ENCODE measurements at regions not wholly inside any gene's neighbourhood (a gene's known extent, or its start where the extent isn't known, plus 50 kb on each side); places are given as distances from the start of the nearest gene placed in this dataset.

DNA sequence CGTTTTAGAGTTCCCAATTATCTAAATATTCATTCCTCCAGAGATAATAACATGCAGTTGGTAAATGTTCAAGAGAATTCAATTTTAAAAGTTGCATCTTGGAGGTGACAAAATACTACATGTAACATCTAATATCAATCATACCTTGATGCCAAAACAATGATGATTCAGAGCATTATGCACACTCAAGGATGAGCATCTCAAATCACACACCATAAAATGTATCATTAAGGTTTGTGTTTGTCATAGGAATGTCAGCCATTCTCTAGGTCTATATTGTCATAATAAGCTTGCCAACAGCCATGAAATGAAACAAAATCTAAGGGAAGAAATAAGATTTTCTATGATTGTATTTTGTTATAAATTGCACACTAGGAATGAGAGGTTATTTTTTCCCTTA, 1667.0 kb downstream of the DPP10 start:
- Histone ChIP-seq H3K79me2 (ENCODE audit: insufficient read depth, low read length) (no peaks in the 10 kb centered on the region), H3K27me3 (ENCODE audit: insufficient read depth, low read length, poor library complexity, severe bottlenecking) (no peaks in the 10 kb centered on the region), H3F3A (ENCODE audit: low read depth) (no peaks in the 10 kb centered on the region), H3K4me3 (ENCODE audit: low read length, poor library complexity, severe bottlenecking) (no peak overlapping the region), H3K9ac (ENCODE audit: low read depth, low read length, poor library complexity, severe bottlenecking) (no peak overlapping the region), H3K9me3 (ENCODE audit: insufficient read depth, low read depth, low read length) (no peaks in the 10 kb centered on the region), H2AFZ (ENCODE audit: low read length) (no peak overlapping the region), H3K4me2 (ENCODE audit: low read depth, low read length, poor library complexity, severe bottlenecking) (no peak overlapping the region), H4K20me1 (ENCODE audit: insufficient read depth, low read length, poor library complexity, severe bottlenecking) (no peaks in the 10 kb centered on the region), H3K9me2 (replicated peaks; ENCODE audit: low read depth, low read length) (no peaks in the 10 kb centered on the region), H3K36me3 (ENCODE audit: insufficient read depth, low read length) (no peaks in the 10 kb centered on the region), H3K4me1 (ENCODE audit: insufficient read depth, low read length, poor library complexity, severe bottlenecking) (no peaks in the 10 kb centered on the region)
- TF ChIP-seq, protein P1, sequence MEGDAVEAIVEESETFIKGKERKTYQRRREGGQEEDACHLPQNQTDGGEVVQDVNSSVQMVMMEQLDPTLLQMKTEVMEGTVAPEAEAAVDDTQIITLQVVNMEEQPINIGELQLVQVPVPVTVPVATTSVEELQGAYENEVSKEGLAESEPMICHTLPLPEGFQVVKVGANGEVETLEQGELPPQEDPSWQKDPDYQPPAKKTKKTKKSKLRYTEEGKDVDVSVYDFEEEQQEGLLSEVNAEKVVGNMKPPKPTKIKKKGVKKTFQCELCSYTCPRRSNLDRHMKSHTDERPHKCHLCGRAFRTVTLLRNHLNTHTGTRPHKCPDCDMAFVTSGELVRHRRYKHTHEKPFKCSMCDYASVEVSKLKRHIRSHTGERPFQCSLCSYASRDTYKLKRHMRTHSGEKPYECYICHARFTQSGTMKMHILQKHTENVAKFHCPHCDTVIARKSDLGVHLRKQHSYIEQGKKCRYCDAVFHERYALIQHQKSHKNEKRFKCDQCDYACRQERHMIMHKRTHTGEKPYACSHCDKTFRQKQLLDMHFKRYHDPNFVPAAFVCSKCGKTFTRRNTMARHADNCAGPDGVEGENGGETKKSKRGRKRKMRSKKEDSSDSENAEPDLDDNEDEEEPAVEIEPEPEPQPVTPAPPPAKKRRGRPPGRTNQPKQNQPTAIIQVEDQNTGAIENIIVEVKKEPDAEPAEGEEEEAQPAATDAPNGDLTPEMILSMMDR (conservative IDR thresholded peaks at IDR 0.05; ENCODE audit: low read length) = no peak
- TF ChIP-seq EZH2phosphoT487 (IDR thresholded peaks at IDR 0.05; ENCODE audit: borderline replicate concordance) = no peak

DNA sequence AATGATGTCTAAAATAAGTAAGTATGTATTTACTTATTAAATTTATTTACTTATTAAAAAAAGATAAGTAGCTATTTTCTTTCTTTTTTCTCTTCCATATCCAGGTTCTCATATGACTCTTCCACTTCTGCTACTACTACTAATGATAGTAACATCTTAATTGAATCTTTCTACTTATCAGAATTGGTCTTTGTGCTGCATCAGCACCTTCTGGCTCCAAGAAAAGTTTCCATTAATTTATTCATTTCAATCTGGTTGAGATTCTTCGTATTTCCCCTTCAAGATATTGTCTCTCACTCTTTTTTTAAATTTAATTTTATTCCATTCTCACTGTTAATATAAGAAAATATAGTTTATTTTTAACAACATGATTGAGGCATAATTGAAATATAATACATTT, 1675.4 kb downstream of the DPP10 start:
- no peaks in the 10 kb centered on the region for H3K79me2 ChIP-seq (ENCODE audit: insufficient read depth, low read length)
- no peaks in the 10 kb centered on the region for H3K9me2 ChIP-seq (replicated peaks; ENCODE audit: low read depth, low read length)
- H3K9ac ChIP-seq (ENCODE audit: low read depth, low read length, poor library complexity, severe bottlenecking) = no peak overlapping the region
- H3K27me3 ChIP-seq (ENCODE audit: insufficient read depth, low read length, poor library complexity, severe bottlenecking) = no peaks in the 10 kb centered on the region
- H3K9me3 ChIP-seq (ENCODE audit: insufficient read depth, low read depth, low read length) = no peaks in the 10 kb centered on the region
- TF ChIP-seq, protein P1 (conservative IDR thresholded peaks at IDR 0.05; ENCODE audit: low read length) = no peak
- TF ChIP-seq EZH2phosphoT487 (IDR thresholded peaks at IDR 0.05; ENCODE audit: borderline replicate concordance) = no peak
- no peaks in the 10 kb centered on the region for H3K4me1 ChIP-seq (ENCODE audit: insufficient read depth, low read length, poor library complexity, severe bottlenecking)
- no peaks in the 10 kb centered on the region for H3F3A ChIP-seq (ENCODE audit: low read depth)
- no peak overlapping the region for H2AFZ ChIP-seq (ENCODE audit: low read length)
- no peak overlapping the region for H3K4me3 ChIP-seq (ENCODE audit: low read length, poor library complexity, severe bottlenecking)
- H4K20me1 ChIP-seq (ENCODE audit: insufficient read depth, low read length, poor library complexity, severe bottlenecking) = no peaks in the 10 kb centered on the region
- H3K4me2 ChIP-seq (ENCODE audit: low read depth, low read length, poor library complexity, severe bottlenecking) = no peak overlapping the region
- H3K36me3 ChIP-seq (ENCODE audit: insufficient read depth, low read length) = no peaks in the 10 kb centered on the region

DNA sequence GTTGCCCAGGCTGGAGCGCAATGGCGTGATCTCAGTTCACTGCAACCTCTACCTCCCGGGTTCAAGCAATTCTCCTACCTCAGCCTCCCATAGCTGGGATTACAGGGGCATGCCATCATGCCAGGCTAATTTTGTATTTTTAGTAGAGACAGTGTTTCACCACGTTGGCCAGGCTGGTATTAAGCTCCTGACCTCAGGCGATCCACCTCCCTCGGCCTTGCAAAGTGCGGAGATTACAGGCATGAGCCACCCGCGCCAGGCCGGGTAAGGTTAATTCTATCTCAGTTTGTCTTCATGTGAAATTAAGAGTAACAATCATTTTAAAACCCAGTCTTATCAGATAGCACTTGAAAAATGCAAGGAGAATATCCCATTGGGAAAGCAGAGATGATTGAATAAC, 1681.7 kb upstream of the DDX18 start:
- H3K9me3 ChIP-seq (ENCODE audit: insufficient read depth, low read depth, low read length) = no peaks in the 10 kb centered on the region
- H2AFZ ChIP-seq (ENCODE audit: low read length) = no peak overlapping the region
- H3K4me1 ChIP-seq (ENCODE audit: insufficient read depth, low read length, poor library complexity, severe bottlenecking) = no peaks in the 10 kb centered on the region

More for the DNA sequence above, 1681.7 kb upstream of the DDX18 start:
- Histone ChIP-seq H3K79me2 (ENCODE audit: insufficient read depth, low read length) (no peaks in the 10 kb centered on the region), H4K20me1 (ENCODE audit: insufficient read depth, low read length, poor library complexity, severe bottlenecking) (no peaks in the 10 kb centered on the region), H3F3A (ENCODE audit: low read depth) (no peaks in the 10 kb centered on the region), H3K9ac (ENCODE audit: low read depth, low read length, poor library complexity, severe bottlenecking) (no peak overlapping the region), H3K9me2 (replicated peaks; ENCODE audit: low read depth, low read length) (no peaks in the 10 kb centered on the region), H3K27me3 (ENCODE audit: insufficient read depth, low read length, poor library complexity, severe bottlenecking) (no peaks in the 10 kb centered on the region), H3K4me2 (ENCODE audit: low read depth, low read length, poor library complexity, severe bottlenecking) (no peak overlapping the region), H3K4me3 (ENCODE audit: low read length, poor library complexity, severe bottlenecking) (no peak overlapping the region), H3K36me3 (ENCODE audit: insufficient read depth, low read length) (no peaks in the 10 kb centered on the region)
- TF ChIP-seq, protein P1 (conservative IDR thresholded peaks at IDR 0.05; ENCODE audit: low read length) = no peak
- TF ChIP-seq EZH2phosphoT487 (IDR thresholded peaks at IDR 0.05; ENCODE audit: borderline replicate concordance) = no peak

Measured in Loucy (cell line).